Motor neuron (in vitro differentiated cells): ENCODE measurements at regions not wholly inside any gene's neighbourhood (a gene's known extent, or its start where the extent isn't known, plus 50 kb on each side); places are given as distances from the start of the nearest gene placed in this dataset.

Experiments used
- ATAC-seq, 8 experiments: fragments of 200-7000 bp; cut with Tn5 transposase; replicated peaks in 6 of 8; 2 replicates each; pipeline ENCODE4 v1.8.0; 2021; ENCODE audit warnings: mild to moderate bottlenecking in 8 of 8, moderate library complexity in 8 of 8
- H3K27ac ChIP-seq, 2 donors: fragments of 250-450 bp; sonication (Bioruptor Pico); 2 replicates each; pipeline ENCODE4 v1.9.0; 2021; ENCODE audit warnings: antibody characterized with exemption in 2 of 2, mild to moderate bottlenecking in 2 of 2, moderate library complexity in 1 of 2
- H3K4me1 ChIP-seq, 2 donors: fragments of 250-450 bp; sonication (Bioruptor Pico); replicated peaks in 1 of 2; 2 replicates each; pipeline ENCODE4 v1.6.1; 2021; ENCODE audit warnings: antibody characterized with exemption in 2 of 2, mild to moderate bottlenecking in 2 of 2, moderate library complexity in 1 of 2
- H3K4me3 ChIP-seq, 5 donors: fragments of 250-450 bp; sonication (Bioruptor Pico); 2 replicates each; pipeline ENCODE4 v1.9.0; 2021; ENCODE audit warnings: antibody characterized with exemption in 5 of 5, mild to moderate bottlenecking in 5 of 5, moderate library complexity in 4 of 5
- WGBS, 10 experiments: fragments of 450-650 bp; shearing (Covaris generic); methylation state at CpG; one replicate each; pipeline ENCODE4 v1.0.0; 2022; 5-methylcytosine and 5-hydroxymethylcytosine counted together
- in situ Hi-C, 9 experiments: fragments of 400-800 bp; cut with MboI; loops; one replicate each; pipeline ENCODE4 v1.15.0; 2021; ENCODE audit warnings: low sequenced_read_pairs in 9 of 9, low pct_unique_long_range_greater_than_20kb in 2 of 9; ENCODE audit not compliant: unreplicated experiment in 9 of 9

DNA sequence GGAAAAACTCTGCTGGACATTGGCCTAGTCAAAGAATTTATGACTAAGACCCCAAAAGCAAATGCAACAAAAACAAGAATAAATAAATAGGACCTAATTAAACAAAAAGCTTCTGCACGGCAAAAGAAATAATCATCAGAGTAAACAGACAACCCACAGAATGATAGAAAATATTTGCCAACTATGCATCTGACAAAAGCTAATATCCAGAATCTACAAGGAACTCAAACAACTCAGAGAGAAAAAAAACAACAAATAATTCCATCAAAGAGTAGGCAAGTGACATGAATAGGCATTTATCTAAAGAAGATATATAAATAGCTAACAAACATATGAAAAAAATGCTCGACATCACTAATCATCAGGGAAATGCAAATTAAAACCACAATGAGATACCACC lies 91.2 kb upstream of the PALMD start:
- Histone ChIP-seq H3K4me1 (no peaks in the 10 kb centered on the region), H3K4me3 (no peak overlapping the region), H3K27ac (no peak overlapping the region)
- 51 to 100% (median 83%) methylated on average over 1 to 2 of the region's 2 CpGs for WGBS, 10 experiments
- ATAC-seq, result no peak
- in situ Hi-C loops, result no loop called here

DNA sequence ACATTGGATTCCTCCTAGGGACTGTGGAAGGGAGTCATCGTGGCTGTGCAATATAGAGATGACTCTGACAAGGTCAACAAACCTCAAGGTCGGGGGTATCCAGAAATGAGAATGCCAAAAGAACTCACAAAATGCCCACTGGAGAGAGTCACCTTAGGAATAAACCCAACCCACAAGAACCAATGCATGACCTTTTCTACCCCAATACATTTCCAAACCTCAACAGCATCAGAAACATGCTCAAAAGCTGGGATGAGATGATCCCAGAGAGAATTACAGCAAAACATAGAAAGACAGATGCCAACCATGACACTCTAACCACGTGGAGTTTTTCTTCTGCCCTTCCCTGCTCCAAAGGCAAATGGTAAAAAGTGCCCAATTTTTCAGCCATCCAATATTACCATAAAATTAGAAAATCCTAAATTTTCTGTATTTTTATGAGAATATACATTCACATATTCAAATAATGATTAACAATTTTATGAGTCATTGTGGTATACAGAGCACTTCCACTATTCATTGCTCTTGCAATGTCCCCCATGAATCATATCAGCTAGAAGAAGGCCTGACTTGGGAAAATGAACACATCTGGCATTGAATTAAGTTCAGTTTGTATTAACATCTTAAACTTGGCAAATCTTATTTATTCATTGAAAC lies 88.2 kb upstream of the PALMD start:
- no peak overlapping the region for H3K4me3 ChIP-seq
- no peak overlapping the region for H3K27ac ChIP-seq
- WGBS, 10 experiments, result 20 to 87% (median 75%) methylated on average over 2 to 3 of the region's 3 CpGs; no CpG with 5 or more reads in 3 of the 10 experiments
- peak in 3 of 8 experiments; percentile 64 to 98 (median 94) for ATAC-seq
- no peaks in the 10 kb centered on the region for H3K4me1 ChIP-seq
- in situ Hi-C loops, result no loop called here

DNA sequence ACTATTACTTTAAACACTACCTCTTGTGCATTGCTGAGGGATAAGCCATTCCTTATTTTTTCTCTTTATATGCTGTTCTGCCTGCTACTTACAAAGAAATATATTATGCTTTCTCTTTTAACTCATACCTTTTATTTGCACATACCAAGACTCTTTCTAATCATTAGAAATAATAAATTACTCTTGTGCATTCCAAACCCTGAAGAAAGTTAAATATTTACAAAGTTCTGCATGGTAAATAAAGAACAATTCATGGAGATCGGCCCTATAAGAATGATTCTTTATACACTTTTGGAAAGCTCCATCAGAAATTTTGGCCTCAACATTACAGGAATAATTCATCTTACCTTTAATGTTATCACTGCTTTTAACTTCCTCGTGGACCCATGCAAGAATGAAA lies 86.7 kb upstream of the PALMD start:
- in situ Hi-C loops, result no loop called here
- H3K4me3 ChIP-seq, result no peak overlapping the region
- WGBS, 10 experiments, result 56 to 100% (median 73%) methylated on average over 1 to 2 of the region's 2 CpGs
- no peak overlapping the region for H3K27ac ChIP-seq
- ATAC-seq, result no peak
- no peaks in the 10 kb centered on the region for H3K4me1 ChIP-seq

DNA sequence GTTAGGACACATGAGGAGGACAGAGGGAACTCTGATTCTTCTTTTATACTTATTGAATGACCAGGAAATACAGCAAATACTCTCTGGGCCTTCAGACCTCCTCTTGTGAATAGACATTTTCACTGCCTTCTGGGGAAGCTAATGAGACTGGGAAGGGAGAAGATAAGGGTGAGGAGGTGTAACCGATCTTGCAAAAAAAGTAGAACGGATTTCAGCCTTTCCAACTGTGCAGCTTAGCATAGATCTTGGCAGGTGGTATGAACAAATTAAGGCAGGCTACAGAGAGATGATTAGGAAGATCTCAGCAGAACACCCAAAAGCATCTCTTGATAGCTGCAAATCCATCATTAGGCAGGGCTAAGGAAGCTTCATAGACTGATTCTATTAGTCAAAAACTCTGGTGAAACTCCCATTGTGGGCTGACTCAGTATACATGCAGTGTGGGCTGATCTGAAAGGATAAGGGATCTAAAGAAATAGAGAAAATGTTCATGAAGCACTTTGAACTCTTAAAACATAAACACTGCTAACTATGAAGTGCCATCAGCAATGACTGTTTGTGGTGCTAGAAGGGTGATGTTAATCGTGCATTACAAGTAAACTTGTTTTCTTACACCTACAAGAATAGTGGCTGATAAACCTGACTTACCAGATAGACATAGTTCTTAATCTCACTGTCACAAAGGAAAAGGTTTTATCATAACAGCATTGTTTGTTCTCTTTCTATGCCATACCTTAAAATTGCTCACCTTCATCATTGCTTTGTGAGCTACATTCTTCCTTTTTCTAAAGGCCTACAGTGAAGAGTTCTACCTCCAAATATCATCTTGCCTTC lies 85.5 kb upstream of the PALMD start:
- ATAC-seq, result no peak
- Histone ChIP-seq H3K27ac (no peak overlapping the region), H3K4me3 (no peak overlapping the region), H3K4me1 (no peaks in the 10 kb centered on the region)
- 57 to 100% (median 85%) methylated on average over 1 to 3 of the region's 3 CpGs; no CpG with 5 or more reads in 2 of the 10 experiments for WGBS, 10 experiments
- in situ Hi-C loops, result no loop called here

DNA sequence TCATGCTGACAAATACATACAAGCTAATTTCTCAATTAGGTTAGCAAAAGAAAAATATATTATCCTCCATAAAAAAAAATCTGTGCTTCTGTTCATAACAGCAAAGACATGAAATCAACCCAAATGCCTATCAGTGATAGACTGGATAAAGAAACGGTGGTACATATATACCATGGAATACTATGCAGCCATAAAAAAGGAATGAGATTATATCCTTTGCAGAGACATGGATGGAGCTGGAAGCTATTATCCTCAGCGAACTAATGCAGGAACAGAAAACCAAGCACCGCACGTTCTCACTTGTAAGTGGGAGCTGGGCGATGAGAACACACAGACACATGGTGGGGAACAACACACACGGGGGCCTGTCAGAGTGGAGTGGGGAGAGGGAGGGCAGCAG lies 84.0 kb upstream of the PALMD start:
- H3K27ac ChIP-seq, result no peak overlapping the region
- in situ Hi-C loops, result no loop called here
- H3K4me1 ChIP-seq, result no peaks in the 10 kb centered on the region
- no peak for ATAC-seq
- H3K4me3 ChIP-seq, result no peak overlapping the region
- WGBS, 10 experiments, result 79 to 100% (median 95%) methylated on average over 1 to 6 of the region's 6 CpGs

DNA sequence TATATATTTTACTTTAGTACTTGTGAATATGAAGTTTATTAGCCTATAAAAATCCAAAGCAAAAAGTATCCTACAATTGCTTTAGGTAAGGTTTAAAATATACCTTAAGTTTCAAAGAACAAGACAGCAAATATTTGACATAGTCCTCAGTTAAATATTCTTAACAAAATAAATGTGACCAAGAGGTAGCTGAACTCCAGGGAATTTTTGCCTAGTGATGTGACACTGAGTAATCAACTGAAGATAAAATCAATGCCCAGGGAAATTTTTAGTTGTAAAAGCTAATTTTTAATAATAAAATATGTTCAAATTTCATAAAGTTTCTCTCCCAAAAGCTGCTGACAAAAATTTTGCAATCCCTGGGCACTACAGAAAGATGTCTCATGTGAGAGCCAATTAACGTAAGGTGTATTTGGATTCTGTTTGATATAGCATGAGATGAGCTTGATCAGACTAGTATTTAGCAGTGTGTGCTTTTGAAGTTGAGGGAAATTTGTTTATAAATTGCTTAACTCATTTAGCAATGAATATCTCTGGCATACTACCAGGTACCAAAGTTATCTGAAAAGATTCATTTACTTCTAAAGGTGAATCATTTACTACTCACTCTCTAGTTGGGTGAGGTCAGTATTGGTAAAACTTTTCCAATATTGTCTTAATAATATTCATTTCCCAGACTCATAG lies 80.2 kb upstream of the PALMD start:
- in situ Hi-C loops, result no loop called here
- no peak for ATAC-seq

DNA sequence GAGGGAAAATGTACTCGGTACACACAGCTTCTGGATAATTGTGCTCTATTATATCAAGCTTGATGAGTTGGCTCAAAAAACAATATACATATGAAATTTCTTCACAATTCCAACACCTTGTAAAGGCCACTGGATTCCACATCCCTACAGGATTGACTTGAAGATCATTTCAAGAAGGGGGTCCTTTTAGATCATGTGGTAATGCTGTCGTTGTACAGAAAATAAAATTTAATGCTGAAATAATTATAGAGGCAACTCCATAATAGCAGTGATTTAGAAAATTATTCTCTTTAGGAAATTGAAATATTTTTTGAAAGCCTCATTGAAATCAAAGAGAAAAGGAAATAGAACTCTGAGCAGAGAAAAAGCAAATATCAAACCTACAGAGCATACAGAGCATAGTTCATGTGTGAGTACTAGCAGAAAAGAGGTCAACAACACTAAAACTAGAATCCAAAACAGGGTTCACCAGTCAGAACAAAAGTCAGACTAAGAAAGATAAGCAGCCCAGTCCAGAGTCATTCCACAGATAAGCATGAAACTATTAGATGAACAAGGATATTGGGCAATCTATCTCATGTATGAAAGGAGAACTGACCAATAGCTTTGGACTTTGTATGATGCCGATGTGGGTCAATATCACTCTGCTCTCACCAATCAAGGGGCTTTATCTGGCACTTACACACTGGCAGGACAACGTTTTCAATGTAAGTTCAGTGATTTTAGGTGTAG lies 79.5 kb upstream of the PALMD start:
- 75 to 100% (median 88%) methylated on average over 1 to 4 of the region's 4 CpGs for WGBS, 10 experiments
- Histone ChIP-seq H3K27ac (no peak overlapping the region), H3K4me3 (no peak overlapping the region), H3K4me1 (no peaks in the 10 kb centered on the region)
- in situ Hi-C loops, result no loop called here
- ATAC-seq, result no peak

More for the DNA sequence above, 80.2 kb upstream of the PALMD start:
- H3K4me1 ChIP-seq, result no peaks in the 10 kb centered on the region
- H3K27ac ChIP-seq, result no peak overlapping the region
- H3K4me3 ChIP-seq, result no peak overlapping the region
- WGBS, 10 experiments, result 88 to 100% (median 100%) methylated on average over 1 of the region's 1 CpG; no CpG with 5 or more reads in 2 of the 10 experiments

DNA sequence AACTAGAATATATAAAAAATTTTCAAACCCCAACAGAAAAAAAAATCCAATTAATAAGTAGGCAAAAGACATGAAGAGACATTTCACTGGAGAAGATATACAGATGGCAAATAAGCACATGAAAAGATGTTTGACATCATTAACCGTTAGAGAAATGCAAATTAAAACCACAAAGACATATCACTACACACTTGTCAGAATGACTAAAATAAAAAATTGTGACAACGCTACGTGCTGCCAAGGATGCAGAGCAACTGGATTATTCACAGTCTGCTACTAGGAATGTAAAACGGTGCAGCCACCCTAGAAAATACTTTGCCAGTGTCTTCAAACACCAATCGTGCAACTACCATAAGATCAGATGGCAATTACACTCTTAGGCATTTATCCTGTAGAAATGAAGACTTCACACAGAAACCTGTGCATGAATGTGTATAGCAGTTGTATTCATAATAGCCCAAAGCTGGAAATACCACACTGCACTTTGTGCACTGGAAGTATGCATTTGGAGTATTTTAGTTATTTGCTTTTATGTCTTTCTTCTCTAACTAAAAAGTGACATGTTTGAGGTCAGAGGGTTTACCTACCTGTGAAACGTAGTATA lies 75.3 kb upstream of the PALMD start:
- no peak overlapping the region for H3K4me3 ChIP-seq
- H3K27ac ChIP-seq, result no peak overlapping the region
- 4 to 94% (median 83%) methylated on average over 4 to 6 of the region's 6 CpGs for WGBS, 10 experiments
- in situ Hi-C loops, result no loop called here
- ATAC-seq, result peak in 3 of 8 experiments; percentile 91 to 97 (median 92)
- H3K4me1 ChIP-seq, result no peaks in the 10 kb centered on the region

DNA sequence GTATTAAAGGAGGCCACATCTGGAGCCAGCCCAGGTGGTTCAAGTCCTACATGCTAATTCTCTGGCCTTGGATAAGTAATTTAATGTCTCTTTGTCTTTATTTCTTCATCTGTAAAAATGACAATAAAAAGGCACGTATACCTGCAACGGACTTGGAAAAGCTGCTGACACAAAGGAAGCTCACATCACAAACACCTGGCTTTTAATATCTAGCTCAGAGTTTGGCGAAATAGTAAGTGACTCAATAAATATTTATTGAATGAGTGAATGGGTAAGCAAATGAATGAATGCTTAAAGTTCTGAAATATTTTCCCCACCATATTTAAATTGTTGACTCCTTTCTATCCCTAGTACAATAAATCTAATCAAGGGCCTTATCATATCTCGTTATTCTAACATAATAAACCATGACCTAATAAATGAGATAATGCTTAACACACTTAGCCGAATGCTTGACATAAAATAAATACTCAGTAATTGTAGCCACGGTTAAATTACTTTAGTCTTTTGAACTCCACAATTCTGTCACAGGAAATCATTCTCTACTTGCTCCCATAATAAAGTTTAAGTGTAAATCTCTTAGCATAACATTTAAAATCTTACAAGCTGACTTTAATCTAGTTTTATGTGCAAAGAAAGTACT lies 74.7 kb upstream of the PALMD start:
- in situ Hi-C loops, result no loop called here
- Histone ChIP-seq H3K27ac (no peak overlapping the region), H3K4me3 (no peak overlapping the region), H3K4me1 (no peaks in the 10 kb centered on the region)
- 25 to 100% (median 74%) methylated on average over 2 to 6 of the region's 6 CpGs; no CpG with 5 or more reads in 1 of the 10 experiments for WGBS, 10 experiments
- no peak for ATAC-seq

DNA sequence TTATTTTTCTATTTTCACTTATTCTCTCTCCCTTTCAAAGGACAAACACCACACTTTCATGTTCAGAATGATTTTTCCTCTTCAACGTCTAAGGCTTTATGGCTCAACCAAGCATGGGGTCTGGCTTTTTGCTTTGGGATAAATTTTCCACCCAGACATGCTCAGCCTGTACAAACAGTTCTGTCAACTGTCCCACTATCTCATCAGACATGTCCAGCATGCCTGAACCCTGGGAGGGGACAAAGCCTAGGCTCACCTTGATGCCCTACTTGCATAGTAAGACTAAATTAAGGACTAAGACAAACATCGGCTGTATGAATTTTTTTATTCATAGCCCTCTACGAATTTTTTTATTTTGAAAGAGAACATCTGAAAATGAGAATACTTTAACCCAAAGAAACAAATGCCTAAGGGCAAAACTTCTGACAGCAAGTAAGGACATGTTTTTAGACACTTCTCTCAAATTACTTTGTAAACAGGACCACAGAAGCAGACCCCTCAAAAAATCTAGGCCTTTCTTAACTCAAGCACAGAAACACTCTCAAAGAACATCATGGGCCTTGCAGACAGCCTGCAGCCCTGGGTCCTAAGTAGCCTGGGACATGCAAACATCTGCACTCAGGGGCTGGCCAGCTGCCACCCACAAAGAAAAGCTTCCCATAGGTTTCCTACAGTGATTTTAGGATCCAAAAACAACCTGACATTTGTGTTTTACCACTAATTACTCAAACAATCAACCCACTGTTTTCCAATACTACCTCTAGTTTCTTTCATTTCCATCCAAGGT lies 72.3 kb upstream of the PALMD start:
- WGBS, 10 experiments, result 31 to 100% (median 73%) methylated on average over 2 to 3 of the region's 3 CpGs; no CpG with 5 or more reads in 1 of the 10 experiments
- Histone ChIP-seq H3K27ac (no peak overlapping the region), H3K4me1 (no peaks in the 10 kb centered on the region), H3K4me3 (no peak overlapping the region)
- ATAC-seq, result no peak
- in situ Hi-C loops, result no loop called here

DNA sequence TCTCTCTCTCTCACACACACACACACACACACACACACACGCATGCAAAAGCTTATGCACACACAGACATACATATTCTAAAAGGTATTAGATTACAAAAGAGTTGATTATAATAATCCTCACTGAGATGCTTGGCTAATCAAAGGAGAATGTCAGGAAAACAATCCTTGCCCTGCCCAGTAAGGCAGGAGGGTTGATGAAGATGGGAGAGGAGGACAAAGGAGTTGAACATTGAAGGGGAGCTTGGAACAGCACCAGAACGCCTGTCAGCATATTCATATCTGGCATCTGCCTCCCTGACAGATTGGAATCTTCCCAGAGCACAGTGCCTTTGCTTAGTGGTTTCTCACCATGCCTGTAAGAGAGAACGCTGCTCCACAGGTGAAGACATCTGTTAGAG lies 68.6 kb upstream of the PALMD start:
- peak in 4 of 8 experiments; percentile 5 to 95 (median 84) for ATAC-seq
- H3K4me3 ChIP-seq, result no peak overlapping the region
- 0 to 100% (median 62%) methylated on average over 1 to 3 of the region's 3 CpGs; no CpG with 5 or more reads in 1 of the 10 experiments for WGBS, 10 experiments
- in situ Hi-C loops, result no loop called here
- no peak overlapping the region for H3K27ac ChIP-seq
- H3K4me1 ChIP-seq, result no peaks in the 10 kb centered on the region
